HG03039 (cell line): ENCODE measurements at regions not wholly inside any gene's neighbourhood (a gene's known extent, or its start where the extent isn't known, plus 50 kb on each side); places are given as distances from the start of the nearest gene placed in this dataset.

Experiments
- ATAC-seq: cut with Tn5 transposase; IDR thresholded peaks from one replicate; pipeline ENCODE4 v1.9.1; 2021; ENCODE audit warnings: mild to moderate bottlenecking, moderate library complexity; ENCODE audit not compliant: unreplicated experiment

GRCh38 chr13:47632311-47632710, 368.8 kb downstream of the SUCLA2 start:
- no peak for ATAC-seq

- ATAC-seq: no peak
Observed at GRCh38 chr13:47628666-47629065, 372.4 kb downstream of the SUCLA2 start.

GRCh38 chr13:47623862-47624261, 377.2 kb downstream of the SUCLA2 start:
- no peak for ATAC-seq

GRCh38 chr13:47621931-47622330, 379.1 kb downstream of the SUCLA2 start:
- ATAC-seq: no peak

- ATAC-seq: no peak
Observed at GRCh38 chr13:47611664-47612288, 389.3 kb downstream of the SUCLA2 start.

GRCh38 chr13:47610687-47611086, 390.4 kb downstream of the SUCLA2 start:
- no peak for ATAC-seq

- ATAC-seq: no peak
Observed at GRCh38 chr13:47603365-47603764, 397.7 kb downstream of the SUCLA2 start.

GRCh38 chr13:47598340-47598911, 402.6 kb downstream of the SUCLA2 start:
- no peak for ATAC-seq

GRCh38 chr13:47594833-47595232, 406.2 kb downstream of the SUCLA2 start:
- ATAC-seq: no peak

GRCh38 chr13:47592256-47592655, 408.8 kb downstream of the SUCLA2 start:
- ATAC-seq: no peak

- ATAC-seq: no peak
Observed at GRCh38 chr13:47588676-47589075, 412.4 kb downstream of the SUCLA2 start.

- no peak for ATAC-seq
Observed at GRCh38 chr13:47572375-47572774, 428.7 kb downstream of the SUCLA2 start.

GRCh38 chr13:47564041-47564440, 437.0 kb downstream of the SUCLA2 start:
- ATAC-seq: no peak

- no peak for ATAC-seq
Observed at GRCh38 chr13:47556703-47557102, 444.4 kb downstream of the SUCLA2 start.

GRCh38 chr13:47555235-47555634, 445.8 kb downstream of the SUCLA2 start:
- no peak for ATAC-seq

GRCh38 chr13:47553329-47553977, 447.6 kb downstream of the SUCLA2 start:
- ATAC-seq: no peak

GRCh38 chr13:47549219-47549752, 451.8 kb downstream of the SUCLA2 start:
- ATAC-seq: no peak

- ATAC-seq: no peak
Observed at GRCh38 chr13:47548294-47548840, 452.7 kb downstream of the SUCLA2 start.

- no peak for ATAC-seq
Observed at GRCh38 chr13:47546391-47547225, 454.5 kb downstream of the SUCLA2 start.

GRCh38 chr13:47545201-47546024, 455.7 kb downstream of the SUCLA2 start:
- no peak for ATAC-seq
